ENCODE measurements at regions not wholly inside any gene's neighbourhood (a gene's known extent, or its start where the extent isn't known, plus 50 kb on each side); places are given as distances from the start of the nearest gene placed in this dataset.

GRCh38 chr5:86008293-86008692 is 609.4 kb upstream of the COX7C start (continued):
- no peak for TF ChIP-seq MCM3 (IDR thresholded peaks at IDR 0.05)
- TF ChIP-seq TCF3 (CRISPR knock-in tag; IDR thresholded peaks at IDR 0.05): peak; percentile 46; the same call in 1 of the 2 replicates
- no peak for TF ChIP-seq HNRNPL (IDR thresholded peaks at IDR 0.05; ENCODE audit: low read depth, low read length)
- no peak for TF ChIP-seq PTBP1 (IDR thresholded peaks at IDR 0.05; ENCODE audit: low read depth, low read length)
- no peak for TF ChIP-seq SMAD1 (IDR thresholded peaks at IDR 0.05; ENCODE audit: low read depth, low read length, partially characterized antibody)
- TF ChIP-seq MYBL2 (IDR thresholded peaks at IDR 0.05; ENCODE audit: low read depth): no peak
- no peak for TF ChIP-seq MYBL2 (CRISPR knock-in tag; IDR thresholded peaks at IDR 0.05; ENCODE audit: borderline replicate concordance)
- peak; percentile 37; the same call in 1 of the 2 replicates for TF ChIP-seq NFIC (IDR thresholded peaks at IDR 0.05)
- no peak for TF ChIP-seq KDM4B (IDR thresholded peaks at IDR 0.05; ENCODE audit: borderline replicate concordance in 2 of 2, low read depth in 1 of 2)

- Histone ChIP-seq H4K20me1 (replicated peaks; ENCODE audit: control insufficient read depth, insufficient read depth, low read length) (no peaks in the 10 kb centered on the region), H2AFZ (ENCODE audit: low read depth, low read length) (no peak overlapping the region), H3K9ac (ENCODE audit: insufficient read depth in 1 of 2, low read depth in 2 of 2, low read length in 2 of 2) (no peak overlapping the region), H3K36me3 (ENCODE audit: control insufficient read depth, insufficient read depth, low read length) (no peaks in the 10 kb centered on the region), H3K9me3 (replicated peaks; ENCODE audit: control insufficient read depth, insufficient read depth, low read depth, low read length) (no peaks in the 10 kb centered on the region; the same call in 1 of the 2 replicates), H3K4me3 (no peak overlapping the region), H3K27me3 (ENCODE audit: control insufficient read depth in 2 of 2, insufficient read depth in 2 of 2, low read length in 2 of 2) (no peaks in the 10 kb centered on the region), H3K27ac (ENCODE audit: extremely low read depth, low read depth, low read length) (no peak overlapping the region), H3K9me1 (ENCODE audit: control insufficient read depth, insufficient read depth, low read length) (no peaks in the 10 kb centered on the region), H3K4me1 (replicated peaks in 1 of 2; ENCODE audit: control insufficient read depth in 2 of 2, insufficient read depth in 2 of 2, low read length in 2 of 2) (no peaks in the 10 kb centered on the region), H3K4me2 (ENCODE audit: insufficient read depth, low read length) (no peak overlapping the region), H3K79me2 (ENCODE audit: control insufficient read depth, insufficient read depth, low read length) (no peaks in the 10 kb centered on the region)
- 0% methylated on average over 3 of the region's 3 CpGs for WGBS (ENCODE audit: insufficient coverage, low coverage, missing lambda C conversion rate)
- in situ Hi-C loops (cut with MboI): no loop called here
- intact Hi-C loops (cut with micrococcal nuclease): no loop called here
- no peak for ATAC-seq
- BruUV-seq (replicated peaks): no TSS peak
- ChIA-PET POLR2A (no interaction called here), CTCF (ENCODE audit: low intra/inter-chr PET ratio) (no interaction called here)
- FAIRE-seq: no peak
- DNase-seq (ENCODE audit: extremely low read depth in 1 of 4, low spot score in 3 of 4): no peak
- TF ChIP-seq CEBPG (CRISPR knock-in tag; IDR thresholded peaks at IDR 0.05) (no peak), CEBPG (tag; conservative IDR thresholded peaks at IDR 0.05 in 1 of 2, IDR thresholded peaks at IDR 0.05 in 1 of 2) (no peak), TRIM28 (IDR thresholded peaks at IDR 0.05) (no peak), FIP1L1 (IDR thresholded peaks at IDR 0.05; ENCODE audit: low read depth, low read length, poor library complexity, severe bottlenecking) (no peak), L3MBTL2 (IDR thresholded peaks at IDR 0.05) (no peak), CAMTA2 (CRISPR knock-in tag; conservative IDR thresholded peaks at IDR 0.05) (no peak), HDAC1 (IDR thresholded peaks at IDR 0.05) (no peak), TCF7L2 (IDR thresholded peaks at IDR 0.05; ENCODE audit: low read depth, low read length) (no peak), USF2 (CRISPR knock-in tag; IDR thresholded peaks at IDR 0.05) (no peak), USF1 (CRISPR knock-in tag; IDR thresholded peaks at IDR 0.05) (no peak), ZBTB1 (CRISPR knock-in tag; IDR thresholded peaks at IDR 0.05; ENCODE audit: borderline replicate concordance, low read depth) (no peak)
Measured at GRCh38 chr5:86008704-86009103, 609.0 kb upstream of the COX7C start.
